HG02763 (cell line): ENCODE measurements at regions not wholly inside any gene's neighbourhood (a gene's known extent, or its start where the extent isn't known, plus 50 kb on each side); places are given as distances from the start of the nearest gene placed in this dataset.
"Not testable (repeated sequence)": the region's sequence is repeated elsewhere in the genome, so short reads cannot be mapped to it uniquely, and the experiment has no call there.

ENCODE experiments used
- ATAC-seq: cut with Tn5 transposase; IDR thresholded peaks from one replicate; pipeline ENCODE4 v1.9.1; 2021; ENCODE audit warnings: mild to moderate bottlenecking, moderate library complexity; ENCODE audit not compliant: unreplicated experiment

DNA sequence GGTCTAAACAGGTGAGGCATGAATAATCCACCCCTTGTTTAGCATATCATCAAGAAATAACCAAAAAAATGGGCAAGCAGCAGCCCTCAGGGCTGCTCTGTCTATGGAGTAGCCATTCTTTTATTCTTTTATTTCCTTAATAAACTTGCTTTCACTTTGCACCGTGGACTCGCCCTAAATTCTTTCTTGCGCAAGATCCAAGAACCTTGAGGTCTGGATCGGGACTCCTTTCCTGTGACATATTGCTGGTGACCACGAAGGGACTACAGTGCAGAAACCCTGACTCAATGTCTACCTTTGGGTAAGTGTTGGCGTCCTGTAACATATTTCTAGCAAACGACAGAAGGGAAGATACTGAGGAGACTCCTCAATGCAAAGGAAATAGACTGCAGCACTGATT is 1099.2 kb downstream of the FAM181B start:
- ATAC-seq, result no peak

- ATAC-seq, result no peak
Measured at GRCh38 chr11:81602508-81602907, 1131.2 kb downstream of the FAM181B start.

GRCh38 chr11:81596704-81597103 is 1137.0 kb downstream of the FAM181B start:
- no peak for ATAC-seq

- ATAC-seq, result no peak
Measured at GRCh38 chr11:81585390-81585933, 1148.2 kb downstream of the FAM181B start.

- no peak for ATAC-seq
Measured at GRCh38 chr11:81579339-81579738, 1154.3 kb downstream of the FAM181B start.

DNA sequence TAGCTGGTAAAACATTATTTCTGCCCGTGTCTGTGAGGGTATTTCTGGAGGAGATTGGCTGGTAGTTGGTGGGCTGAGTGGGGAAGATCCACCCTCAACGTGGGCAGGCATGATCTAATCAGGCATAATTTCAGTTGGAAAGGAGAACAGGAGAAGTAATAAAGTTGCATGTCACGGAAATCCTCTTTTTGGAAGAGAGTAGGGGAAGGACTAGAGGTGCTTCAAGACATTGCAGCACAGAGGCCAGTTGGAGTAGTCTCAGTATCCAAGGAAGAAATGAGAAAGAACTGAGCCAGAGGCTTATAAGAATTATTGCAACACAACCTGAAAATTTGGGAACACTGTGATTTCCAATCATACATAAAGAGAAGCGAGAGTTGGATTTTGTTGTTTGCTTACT is 1155.1 kb downstream of the FAM181B start:
- no peak for ATAC-seq

- ATAC-seq, result no peak
Measured at GRCh38 chr11:81574301-81574700, 1159.4 kb downstream of the FAM181B start.

- no peak for ATAC-seq
Measured at GRCh38 chr11:81573367-81573766, 1160.3 kb downstream of the FAM181B start.

GRCh38 chr11:81570669-81571068 is 1163.0 kb downstream of the FAM181B start:
- no peak for ATAC-seq

- ATAC-seq, result no peak
Measured at GRCh38 chr11:81569999-81570398, 1163.7 kb downstream of the FAM181B start.

DNA sequence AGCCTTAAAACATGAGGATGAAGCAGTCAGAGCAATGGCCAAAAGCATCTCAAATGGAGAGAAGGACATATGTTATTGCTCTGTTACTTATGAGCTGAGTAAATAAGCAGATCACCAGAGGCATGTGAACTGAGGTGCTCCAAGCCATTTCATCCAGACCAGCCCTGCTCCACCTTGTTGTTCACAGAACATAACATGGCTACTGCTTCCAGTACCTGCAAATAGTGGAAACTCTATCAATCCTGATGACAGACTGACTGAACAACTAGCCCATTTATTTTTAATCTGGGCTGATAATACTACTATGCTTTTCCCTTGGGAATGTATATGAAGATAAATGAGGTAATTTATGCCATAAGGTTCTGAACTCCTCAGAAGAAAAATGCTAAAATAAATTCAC is 1164.7 kb downstream of the FAM181B start:
- ATAC-seq, result no peak

DNA sequence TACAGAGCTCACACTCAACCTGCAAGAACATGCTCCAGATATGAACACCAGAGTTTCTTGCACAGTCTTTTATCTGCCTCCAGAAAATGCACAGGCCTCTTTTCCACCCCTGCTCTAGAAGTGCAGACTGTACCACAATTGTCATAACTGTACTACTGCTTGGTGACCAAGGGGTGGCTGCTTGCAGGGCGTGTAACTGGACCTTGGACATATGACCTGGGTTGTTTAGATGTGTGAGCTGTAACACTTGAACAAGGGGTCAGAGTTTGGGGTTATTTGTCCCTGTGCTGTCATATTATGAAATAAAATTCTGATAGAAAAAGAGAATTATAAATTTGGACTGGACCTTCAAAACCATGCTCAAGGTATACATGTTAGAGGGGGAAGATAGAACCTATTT is 1185.5 kb downstream of the FAM181B start:
- no peak for ATAC-seq

DNA sequence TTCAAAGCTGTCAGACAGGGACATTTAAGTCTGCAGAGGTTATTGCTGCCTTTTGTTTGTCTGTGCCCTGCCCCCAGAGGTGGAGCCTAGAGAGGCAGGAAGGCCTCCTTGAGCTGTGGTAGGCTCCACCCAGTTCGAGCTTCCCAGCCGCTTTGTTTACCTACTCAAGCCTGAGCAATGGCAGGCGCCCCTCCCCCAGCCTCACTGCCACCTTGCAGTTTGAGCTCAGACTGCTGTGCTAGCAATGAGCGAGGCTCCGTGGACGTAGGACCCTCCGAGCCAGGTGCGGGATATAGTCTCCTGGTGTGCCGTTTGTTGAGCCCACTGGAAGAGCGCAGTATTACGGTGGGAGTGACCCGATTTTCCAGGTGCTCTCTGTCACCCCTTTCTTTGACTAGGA is 1193.9 kb downstream of the FAM181B start:
- ATAC-seq, result not testable (repeated sequence)

GRCh38 chr11:81515566-81515965 is 1218.1 kb downstream of the FAM181B start:
- no peak for ATAC-seq

- ATAC-seq, result no peak
Measured at GRCh38 chr11:81497202-81497804, 1236.4 kb downstream of the FAM181B start.

DNA sequence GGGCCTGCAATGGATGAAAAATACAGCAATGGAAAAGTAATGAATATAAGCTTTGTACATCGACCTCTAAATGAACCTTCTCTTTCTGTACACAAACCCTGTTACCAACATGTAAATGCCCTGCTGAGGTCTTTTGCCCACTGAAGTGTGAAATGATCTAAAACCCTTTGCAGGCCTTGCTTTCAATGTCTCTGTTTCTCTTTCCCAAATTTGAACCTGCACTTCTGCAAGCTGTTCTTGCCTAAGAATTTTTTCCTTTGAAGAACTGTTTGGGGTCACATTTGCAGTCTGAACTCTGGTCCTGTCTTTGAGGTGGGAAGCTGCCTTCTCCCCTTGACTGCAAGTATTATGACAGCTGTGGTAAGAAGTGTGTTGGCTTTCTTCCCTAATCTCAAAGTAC is 1237.1 kb downstream of the FAM181B start:
- no peak for ATAC-seq

GRCh38 chr11:81495699-81496292 is 1237.9 kb downstream of the FAM181B start:
- no peak for ATAC-seq

- ATAC-seq, result no peak
Measured at GRCh38 chr11:81494431-81494830, 1239.2 kb downstream of the FAM181B start.

DNA sequence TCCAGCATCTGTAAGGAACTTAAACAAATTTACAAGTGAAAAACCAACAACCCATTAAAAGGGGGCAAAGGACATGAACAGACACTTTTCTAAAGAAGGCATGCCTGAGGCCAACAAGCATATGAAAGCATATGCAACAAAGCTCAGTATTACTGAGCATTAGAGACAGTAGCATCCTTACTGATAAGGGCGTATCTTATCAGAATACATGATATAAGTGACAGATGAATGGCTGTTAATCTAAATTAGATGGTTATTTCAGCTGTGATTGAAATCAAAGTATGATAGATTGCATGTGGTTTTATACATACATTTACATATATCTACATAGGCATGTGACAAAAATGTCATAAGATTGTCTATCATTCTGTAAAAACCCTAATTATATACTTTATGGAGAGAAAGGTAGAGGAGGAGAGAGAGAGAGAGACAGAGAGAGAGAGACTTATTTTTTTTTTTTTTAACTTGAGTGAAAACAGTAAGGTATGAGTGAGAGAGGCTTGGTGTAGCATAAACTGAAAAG is 1240.7 kb downstream of the FAM181B start:
- ATAC-seq, result no peak

DNA sequence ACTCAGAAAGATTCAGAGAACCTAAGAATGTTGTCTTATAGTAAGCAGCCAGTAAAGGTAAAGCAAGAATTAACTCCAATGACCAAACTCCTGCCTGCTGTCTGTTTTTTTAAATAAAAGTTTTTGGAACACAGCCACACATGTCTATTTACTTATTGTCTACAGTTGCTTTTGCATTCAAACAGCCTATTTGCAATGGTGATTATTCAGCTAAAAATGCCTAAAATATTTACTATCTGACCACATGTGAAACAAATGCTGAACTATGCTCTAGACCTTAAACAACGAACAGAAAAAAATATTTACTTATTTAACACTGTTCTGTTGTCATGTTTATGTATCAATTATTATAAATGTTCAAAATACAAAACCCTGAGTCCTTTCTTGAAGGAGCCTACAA is 1246.6 kb downstream of the FAM181B start:
- ATAC-seq, result no peak

DNA sequence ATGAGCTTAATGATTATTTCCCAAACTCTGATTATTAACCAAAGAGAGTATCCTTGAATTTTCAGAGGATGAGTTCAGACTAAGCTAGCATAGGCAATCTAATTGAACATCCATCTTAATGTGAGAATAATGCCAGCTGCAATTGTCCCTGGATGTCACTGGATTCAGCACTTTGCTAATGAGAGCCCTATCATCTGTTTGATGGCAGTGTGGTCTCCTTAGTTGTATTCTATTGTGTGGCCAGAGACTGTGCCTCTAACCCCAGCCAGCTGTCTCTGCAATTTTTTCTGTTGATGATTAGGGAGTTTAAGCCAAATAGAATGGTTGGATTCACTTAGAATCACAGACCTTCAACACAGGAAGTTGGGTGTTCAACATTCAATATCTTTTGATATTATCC is 1249.5 kb downstream of the FAM181B start:
- no peak for ATAC-seq

- no peak for ATAC-seq
Measured at GRCh38 chr11:81477277-81477676, 1256.4 kb downstream of the FAM181B start.
